SK-N-SH (cell line): ENCODE measurements at regions not wholly inside any gene's neighbourhood (a gene's known extent, or its start where the extent isn't known, plus 50 kb on each side); places are given as distances from the start of the nearest gene placed in this dataset.

ENCODE experiments used
- CTCF ChIA-PET: fragments of 300-600, 350-600 bp; formaldehyde crosslinking; extraction: SDS; loops from one replicate; lab custom pipeline; 2021; lab: Yijun Ruan, JAX
- POLR2A ChIA-PET: fragments of 350-600 bp; sonication (Branson Sonifier 250); formaldehyde crosslinking; extraction: SDS; loops from one replicate; lab custom pipeline; 2020; ENCODE audit warnings: antibody characterized with exemption, inconsistent platforms; lab: Yijun Ruan, JAX
- DNase-seq: peaks from one replicate; pipeline ENCODE4 v3.0.0; 2012
- H2AFZ ChIP-seq: fragments of 200-600 bp; sonication (generic); 2 replicates; pipeline ENCODE4 v1.8.1; 2016; ENCODE audit warnings: antibody characterized with exemption, mild to moderate bottlenecking, low read depth
- H3F3A ChIP-seq: fragments of 200-600 bp; sonication (generic); replicated peaks from 2 replicates; pipeline ENCODE3; 2016; ENCODE audit warnings: antibody characterized with exemption, mild to moderate bottlenecking; ENCODE audit not compliant: insufficient read depth
- H3K27ac ChIP-seq, 2 experiments: fragments of 200-500 bp in 1 of 2; fragments of 200-600 bp in 1 of 2; sonication (Bioruptor generic) in 1 of 2; sonication (generic), shearing (Covaris generic) in 1 of 2; 2 replicates each; pipeline versions ENCODE4 v1.5.1 to v1.6.1; 2014 to 2016; ENCODE audit warnings: low read depth in 2 of 2, inconsistent platforms in 1 of 2, low read length in 1 of 2, mild to moderate bottlenecking in 1 of 2, mixed read lengths in 1 of 2
- H3K27me3 ChIP-seq: fragments of 200-600 bp; sonication (generic), shearing (Covaris generic); 2 replicates; pipeline ENCODE4 v1.6.1; 2016; ENCODE audit warnings: mixed run types; ENCODE audit not compliant: insufficient read depth
- H3K36me3 ChIP-seq, 2 experiments: fragments of 200-500 bp in 1 of 2; fragments of 200-600 bp in 1 of 2; sonication (Bioruptor generic) in 1 of 2; sonication (generic) in 1 of 2; replicated peaks in 1 of 2; 2 replicates each; pipeline versions ENCODE3 to v1.5.1; 2014 to 2016; ENCODE audit warnings: low read length in 1 of 2, mild to moderate bottlenecking in 1 of 2; ENCODE audit not compliant: insufficient read depth in 2 of 2, control insufficient read depth in 1 of 2
- H3K4me1 ChIP-seq, 2 experiments: fragments of 200-500 bp in 1 of 2; fragments of 200-600 bp in 1 of 2; sonication (Bioruptor generic) in 1 of 2; sonication (generic), shearing (Covaris generic) in 1 of 2; 2 replicates each; pipeline versions ENCODE4 v1.5.1 to v1.6.1; 2014 to 2016; ENCODE audit warnings: low read depth in 1 of 2, low read length in 1 of 2, mixed run types in 1 of 2; ENCODE audit not compliant: insufficient read depth in 2 of 2, control insufficient read depth in 1 of 2
- H3K4me2 ChIP-seq: fragments of 200-600 bp; sonication (generic), shearing (Covaris generic); 2 replicates; pipeline ENCODE4 v1.6.1; 2017; ENCODE audit warnings: mixed run types
- H3K4me3 ChIP-seq, 2 experiments: fragments of 200-500 bp in 1 of 2; fragments of 200-600 bp in 1 of 2; sonication (Bioruptor generic) in 1 of 2; sonication (generic), shearing (Covaris generic) in 1 of 2; 2 replicates each; pipeline versions ENCODE4 v1.5.1 to v1.8.1; 2014 to 2016; ENCODE audit warnings: low read depth in 2 of 2, inconsistent platforms in 1 of 2, low read length in 1 of 2, mild to moderate bottlenecking in 1 of 2, mixed read lengths in 1 of 2, moderate library complexity in 1 of 2
- H3K79me2 ChIP-seq: fragments of 200-600 bp; sonication (generic); 2 replicates; pipeline ENCODE4 v1.8.1; 2017; ENCODE audit warnings: mild to moderate bottlenecking; ENCODE audit not compliant: insufficient read depth
- H3K9ac ChIP-seq: fragments of 200-600 bp; sonication (generic); 2 replicates; pipeline ENCODE4 v1.6.1; 2017; ENCODE audit warnings: mixed run types
- H3K9me2 ChIP-seq: fragments of 200-600 bp; sonication (generic); 2 replicates; pipeline ENCODE4 v1.6.1; 2017; ENCODE audit warnings: mixed run types
- H3K9me3 ChIP-seq: fragments of 200-600 bp; sonication (generic); 2 replicates; pipeline ENCODE4 v1.6.1; 2017; ENCODE audit warnings: mixed run types, mild to moderate bottlenecking, moderate library complexity
- H4K20me1 ChIP-seq: fragments of 200-600 bp; sonication (generic); 2 replicates; pipeline ENCODE4 v1.6.1; 2017; ENCODE audit warnings: mild to moderate bottlenecking, mixed run types; ENCODE audit not compliant: insufficient read depth
- ELF1 ChIP-seq: IDR thresholded peaks from 2 replicates; pipeline ENCODE4 v1.4.0; 2012
- EP300 ChIP-seq, 2 experiments: IDR thresholded peaks; 2 replicates each; pipeline versions ENCODE4 v1.4.0 to v1.6.1; 2012; ENCODE audit warnings: borderline replicate concordance in 1 of 2, low read depth in 1 of 2, low read length in 1 of 2
- FOXJ3 ChIP-seq: sonication (generic); formaldehyde crosslinking; IDR thresholded peaks from 2 replicates; pipeline ENCODE4 v1.5.1; 2020; ENCODE audit warnings: mild to moderate bottlenecking, missing genetic modification reagents
- GABPA ChIP-seq: IDR thresholded peaks from 2 replicates; pipeline ENCODE4 v1.4.0; 2012; ENCODE audit warnings: low read depth, mild to moderate bottlenecking
- GATA2 ChIP-seq: sonication (generic); formaldehyde crosslinking; IDR thresholded peaks from 2 replicates; pipeline ENCODE4 v1.5.0; 2020; ENCODE audit warnings: mild to moderate bottlenecking, missing genetic modification reagents
- MEF2A ChIP-seq: IDR thresholded peaks from 2 replicates; pipeline ENCODE4 v1.4.0; 2012; ENCODE audit warnings: low read depth, borderline replicate concordance
- MXI1 ChIP-seq: IDR thresholded peaks from 2 replicates; pipeline ENCODE4 v1.6.1; 2012; ENCODE audit warnings: mild to moderate bottlenecking, low read depth, low read length, improper control_type of control experiment
- NRF1 ChIP-seq: IDR thresholded peaks from 2 replicates; pipeline ENCODE4 v1.6.1; 2012; ENCODE audit warnings: low read depth, mild to moderate bottlenecking, low read length
- PBX3 ChIP-seq: IDR thresholded peaks from 2 replicates; pipeline ENCODE4; 2012
- RAD21 ChIP-seq: IDR thresholded peaks from 2 replicates; pipeline ENCODE4 v1.6.1; 2012; ENCODE audit warnings: mild to moderate bottlenecking, low read length
- REST ChIP-seq: IDR thresholded peaks from 2 replicates; pipeline ENCODE4 v1.6.1; 2012; ENCODE audit warnings: mild to moderate bottlenecking, low read depth, low read length, moderate library complexity
- USF1 ChIP-seq: IDR thresholded peaks from 2 replicates; pipeline ENCODE4 v1.4.0; 2012; ENCODE audit warnings: low read depth, borderline replicate concordance
- USF2 ChIP-seq: fragments of 150-350 bp; IDR thresholded peaks from 2 replicates; pipeline ENCODE4 v1.6.1; 2017; ENCODE audit warnings: antibody characterized with exemption, low read length, low read depth, borderline replicate concordance
- ZBTB33 ChIP-seq: IDR thresholded peaks from 2 replicates; pipeline ENCODE4 v1.4.0; 2012; ENCODE audit warnings: low read depth, borderline replicate concordance
- WGBS: methylation state at CpG from one replicate; pipeline ENCODE4 v1.1.6; 2017; ENCODE audit warnings: low lambda C conversion rate; 5-methylcytosine and 5-hydroxymethylcytosine counted together

GRCh38 chr15:87707566-87708130 lies 548.9 kb downstream of the NTRK3 start:
- Histone ChIP-seq H3K4me3 (no peak overlapping the region), H3F3A (no peaks in the 10 kb centered on the region), H3K36me3 (no peaks in the 10 kb centered on the region), H3K4me2 (no peak overlapping the region), H3K27me3 (no peaks in the 10 kb centered on the region), H4K20me1 (no peaks in the 10 kb centered on the region), H3K79me2 (no peaks in the 10 kb centered on the region), H3K9me3 (no peaks in the 10 kb centered on the region), H3K27ac (no peak overlapping the region), H2AFZ (no peak overlapping the region), H3K4me1 (peaks cover 0 to 11% of the 10 kb centered on the region in 2 experiments; a peak in 1 of 4 replicates), H3K9me2 (no peaks in the 10 kb centered on the region), H3K9ac (no peak overlapping the region)
- CTCF ChIA-PET: interaction anchor here (1.3 kb wide), 1 partner anchor 14 kb away, joined by 3 read pairs; no protein-coding TSS in a partner anchor
- no peak for TF ChIP-seq NRF1
- no peak for TF ChIP-seq FOXJ3 (CRISPR knock-in tag)
- TF ChIP-seq ELF1: no peak
- no peak for TF ChIP-seq ZBTB33
- TF ChIP-seq MXI1: no peak
- TF ChIP-seq USF2: no peak
- no peak for TF ChIP-seq REST
- TF ChIP-seq GATA2 (CRISPR knock-in tag): no peak
- TF ChIP-seq EP300 (IDR thresholded peaks at IDR 0.05; ENCODE audit: borderline replicate concordance in 1 of 2, low read depth in 1 of 2, low read length in 1 of 2): no peak
- TF ChIP-seq GABPA: no peak
- no peak for TF ChIP-seq PBX3
- no peak for TF ChIP-seq USF1
- TF ChIP-seq RAD21: no peak
- no peak for TF ChIP-seq MEF2A
- 89% methylated on average over 5 of the region's 5 CpGs for WGBS
- POLR2A ChIA-PET: no interaction called here
- DNase-seq: no peak
